ENCODE measurements at regions not wholly inside any gene's neighbourhood (a gene's known extent, or its start where the extent isn't known, plus 50 kb on each side); places are given as distances from the start of the nearest gene placed in this dataset.

- peaks cover 0 to 7% (median 6%) of the 10 kb centered on the region in 4 donors for H3K4me1 ChIP-seq
- 75% methylated on average over 2 of the region's 2 CpGs for WGBS
- intact Hi-C loops (cut with DNase I), result no loop called here
Observed at GRCh38 chr4:159500861-159501260, 398.0 kb downstream of the RAPGEF2 start.

DNA sequence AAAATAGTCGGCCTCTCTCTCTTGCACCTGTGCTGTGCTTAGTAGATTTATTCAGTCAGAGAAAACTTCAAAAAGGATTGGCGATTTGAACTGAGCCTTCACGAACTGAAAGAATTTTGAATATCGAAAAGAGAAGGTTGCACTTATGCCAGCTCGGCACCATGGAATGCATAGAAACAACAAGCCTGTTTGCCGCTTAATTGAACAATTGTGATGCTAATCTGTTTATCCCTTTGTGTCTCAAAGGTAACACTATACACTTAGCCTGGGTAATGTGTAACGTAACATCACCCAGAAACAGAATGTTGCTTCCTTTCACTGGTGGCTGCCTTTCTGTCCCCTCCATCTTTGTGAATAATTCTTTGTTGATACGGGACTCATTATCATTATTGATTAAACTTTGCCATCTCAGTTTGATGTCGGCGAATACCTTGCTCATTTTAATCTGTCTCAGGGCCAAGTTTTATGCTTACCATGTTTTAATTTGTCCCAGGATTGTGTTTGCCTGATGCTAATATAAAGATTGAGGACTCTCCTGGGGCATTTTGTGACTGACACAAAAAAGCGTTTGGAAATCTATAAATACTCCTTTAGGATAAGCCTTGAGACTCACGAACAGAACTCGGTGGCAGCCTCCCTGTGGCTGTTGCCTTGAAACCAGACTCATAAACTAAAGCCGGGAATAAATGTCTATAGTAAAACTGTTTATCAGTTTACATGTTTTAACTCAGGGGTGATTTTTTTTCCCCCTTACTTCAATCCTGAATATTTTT, 400.5 kb downstream of the RAPGEF2 start:
- Histone ChIP-seq H3K4me3 (no peak overlapping the region), H3K27ac (replicated peaks in 1 of 4) (no peak overlapping the region), H3K9me3 (no peaks in the 10 kb centered on the region), H3K4me1 (peaks cover 0 to 6% (median 4%) of the 10 kb centered on the region in 4 donors), H3K27me3 (peaks cover 0 to 13% (median 0%) of the 10 kb centered on the region in 4 donors), H3K36me3 (no peaks in the 10 kb centered on the region)
- WGBS, result 73% methylated on average over 14 of the region's 14 CpGs
- intact Hi-C loops (cut with DNase I), result no loop called here
- TF ChIP-seq POLR2A (IDR thresholded peaks at IDR 0.05; ENCODE audit: low read depth) (no peak), EP300 (IDR thresholded peaks at IDR 0.05) (no peak), POLR2AphosphoS5 (IDR thresholded peaks at IDR 0.05) (no peak), CTCF (IDR thresholded peaks at IDR 0.05) (no peak)
- no peak for DNase-seq (ENCODE audit: extremely low spot score)

More at GRCh38 chr4:159500861-159501260, 398.0 kb downstream of the RAPGEF2 start:
- peaks cover 0 to under 1% (median 0%) of the 10 kb centered on the region in 4 donors for H3K27me3 ChIP-seq
- H3K4me3 ChIP-seq, result no peak overlapping the region
- no peak for DNase-seq (ENCODE audit: extremely low spot score)
- no peak overlapping the region for H3K27ac ChIP-seq (replicated peaks in 1 of 4)
- no peak for TF ChIP-seq POLR2AphosphoS5 (IDR thresholded peaks at IDR 0.05)
- no peak for TF ChIP-seq POLR2A (IDR thresholded peaks at IDR 0.05; ENCODE audit: low read depth)
- no peak for TF ChIP-seq EP300 (IDR thresholded peaks at IDR 0.05)
- TF ChIP-seq CTCF (IDR thresholded peaks at IDR 0.05), result no peak
- H3K36me3 ChIP-seq, result no peaks in the 10 kb centered on the region
- no peaks in the 10 kb centered on the region for H3K9me3 ChIP-seq

DNA sequence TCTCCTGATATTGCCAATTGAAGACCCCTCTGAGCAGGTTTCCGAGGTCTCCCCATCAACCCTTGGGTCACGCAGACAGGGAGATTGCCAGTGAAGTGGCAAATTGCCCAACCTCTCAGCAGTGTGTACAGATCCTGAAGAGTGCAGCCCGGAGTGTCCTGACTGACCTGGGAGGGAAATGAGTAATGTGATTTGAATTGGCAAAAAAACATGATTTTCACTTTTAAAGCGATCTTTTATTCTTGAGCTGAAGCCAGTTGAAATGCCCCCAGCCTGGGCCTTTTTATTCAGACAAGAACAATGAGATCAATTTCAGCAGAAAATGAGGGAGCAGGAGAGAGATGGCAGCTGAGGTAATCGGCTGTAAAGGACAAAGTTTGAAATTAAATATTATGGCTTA, 401.8 kb downstream of the RAPGEF2 start:
- no peaks in the 10 kb centered on the region for H3K36me3 ChIP-seq
- H3K9me3 ChIP-seq, result no peaks in the 10 kb centered on the region
- TF ChIP-seq POLR2A (IDR thresholded peaks at IDR 0.05; ENCODE audit: low read depth) (no peak), POLR2AphosphoS5 (IDR thresholded peaks at IDR 0.05) (no peak), CTCF (IDR thresholded peaks at IDR 0.05) (no peak), EP300 (IDR thresholded peaks at IDR 0.05) (no peak)
- H3K27ac ChIP-seq (replicated peaks in 1 of 4), result no peak overlapping the region
- no peak for DNase-seq (ENCODE audit: extremely low spot score)
- intact Hi-C loops (cut with DNase I), result no loop called here
- H3K4me1 ChIP-seq, result peaks cover 0 to 6% (median 0%) of the 10 kb centered on the region in 4 donors
- no peak overlapping the region for H3K4me3 ChIP-seq
- peaks cover 0 to 13% (median 0%) of the 10 kb centered on the region in 4 donors for H3K27me3 ChIP-seq
- 34% methylated on average over 5 of the region's 5 CpGs for WGBS

DNA sequence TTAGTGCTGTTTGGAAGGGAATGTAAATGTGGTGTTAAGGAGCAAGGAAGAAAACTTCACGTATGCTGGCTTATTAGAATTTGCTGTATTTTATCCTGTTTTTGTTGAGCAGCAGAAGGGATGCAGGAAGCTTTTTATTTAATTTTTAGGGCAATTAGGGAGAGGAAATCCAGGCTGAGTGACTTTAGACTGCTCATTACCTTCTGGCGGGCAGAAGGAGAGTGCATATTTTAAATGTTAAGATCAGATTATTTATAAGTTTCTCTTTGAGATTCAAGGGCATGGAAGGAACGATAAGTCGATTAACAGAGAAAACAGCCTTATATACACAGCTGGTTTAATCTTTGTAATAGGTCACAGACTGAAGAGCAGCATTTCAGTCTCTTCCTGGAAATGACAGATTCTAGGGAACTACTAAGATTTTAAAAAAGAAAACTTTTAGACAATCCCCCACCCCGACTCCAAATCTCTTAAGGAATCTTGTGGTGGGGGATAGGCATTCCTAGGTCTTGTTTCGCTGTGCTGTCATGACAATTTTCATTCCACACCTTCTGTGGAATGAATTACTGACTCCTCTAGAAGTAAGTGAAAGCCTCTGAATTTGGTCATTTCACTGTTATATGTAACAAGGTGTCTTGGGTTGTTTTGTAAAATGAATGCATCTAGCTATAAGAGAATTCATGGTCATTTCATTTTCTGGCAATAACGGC, 402.5 kb downstream of the RAPGEF2 start:
- intact Hi-C loops (cut with DNase I), result no loop called here
- H3K27me3 ChIP-seq, result peaks cover 0 to 13% (median 0%) of the 10 kb centered on the region in 4 donors
- no peaks in the 10 kb centered on the region for H3K9me3 ChIP-seq
- H3K27ac ChIP-seq (replicated peaks in 1 of 4), result no peak overlapping the region
- 52% methylated on average over 7 of the region's 7 CpGs for WGBS
- TF ChIP-seq EP300 (IDR thresholded peaks at IDR 0.05) (no peak), CTCF (IDR thresholded peaks at IDR 0.05) (no peak), POLR2A (IDR thresholded peaks at IDR 0.05; ENCODE audit: low read depth) (no peak), POLR2AphosphoS5 (IDR thresholded peaks at IDR 0.05) (no peak)
- peaks cover 0 to 6% (median 0%) of the 10 kb centered on the region in 4 donors for H3K4me1 ChIP-seq
- no peaks in the 10 kb centered on the region for H3K36me3 ChIP-seq
- H3K4me3 ChIP-seq, result no peak overlapping the region
- DNase-seq (ENCODE audit: extremely low spot score), result no peak

Measured in esophagus muscularis mucosa (tissue), 4 donors.